Skeletal muscle tissue (tissue), 3 donors: ENCODE measurements at regions not wholly inside any gene's neighbourhood (a gene's known extent, or its start where the extent isn't known, plus 50 kb on each side); places are given as distances from the start of the nearest gene placed in this dataset.

ENCODE experiments used
- H3K27ac ChIP-seq: one replicate; pipeline ENCODE4 v1.7.0; 2013; ENCODE audit warnings: mild to moderate bottlenecking, low read depth, low read length, inconsistent platforms
- H3K27me3 ChIP-seq, 3 donors: one replicate each; pipeline ENCODE4 v1.7.0; 2013; ENCODE audit warnings: low read length in 3 of 3; ENCODE audit not compliant: control insufficient read depth in 3 of 3, insufficient read depth in 3 of 3
- H3K36me3 ChIP-seq, 3 donors: one replicate each; pipeline ENCODE4 v1.7.0; 2013; ENCODE audit warnings: low read length in 3 of 3; ENCODE audit not compliant: control insufficient read depth in 3 of 3, insufficient read depth in 3 of 3
- H3K4me1 ChIP-seq, 3 donors: one replicate each; pipeline ENCODE4 v1.7.0; 2013; ENCODE audit warnings: low read length in 3 of 3, mild to moderate bottlenecking in 3 of 3; ENCODE audit not compliant: control insufficient read depth in 3 of 3, insufficient read depth in 3 of 3
- H3K4me3 ChIP-seq, 3 donors: one replicate each; pipeline ENCODE4 v1.7.0; 2013; ENCODE audit warnings: low read length in 3 of 3
- H3K9ac ChIP-seq, 3 donors: one replicate each; pipeline ENCODE4 v1.7.0; 2013; ENCODE audit warnings: low read length in 3 of 3, mild to moderate bottlenecking in 3 of 3, moderate library complexity in 2 of 3, low read depth in 1 of 3
- H3K9me3 ChIP-seq, 3 donors: one replicate each; pipeline ENCODE4 v1.7.0; 2013; ENCODE audit warnings: low read length in 3 of 3; ENCODE audit not compliant: control insufficient read depth in 3 of 3
- donor health status: Osteomylitis.

DNA sequence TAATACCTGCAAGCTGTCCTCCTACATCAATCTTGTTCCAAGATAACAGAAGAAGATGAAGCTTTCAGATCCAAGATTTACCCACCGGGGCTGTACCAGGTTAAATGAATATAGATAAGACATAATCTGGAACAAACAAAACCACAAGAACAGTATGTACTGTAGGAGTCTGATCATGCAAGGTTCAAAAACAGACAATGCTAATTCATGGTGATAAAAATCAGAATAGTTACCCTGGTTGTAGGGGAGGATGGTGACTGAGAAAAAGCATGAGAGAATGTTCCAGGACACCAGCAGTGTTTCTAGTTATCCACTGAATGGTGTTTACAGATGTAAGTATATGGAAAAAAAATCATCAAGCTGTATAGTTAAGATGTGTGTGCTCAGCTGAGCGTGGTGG lies 211.6 kb upstream of the TBL1X start:
- H3K27me3 ChIP-seq, result no peaks in the 10 kb centered on the region
- peaks cover 0 to 2% (median 0%) of the 10 kb centered on the region in 3 donors for H3K9me3 ChIP-seq
- H3K9ac ChIP-seq, result no peak overlapping the region
- no peaks in the 10 kb centered on the region for H3K36me3 ChIP-seq
- no peak overlapping the region for H3K27ac ChIP-seq
- H3K4me1 ChIP-seq, result no peaks in the 10 kb centered on the region
- H3K4me3 ChIP-seq, result no peak overlapping the region

DNA sequence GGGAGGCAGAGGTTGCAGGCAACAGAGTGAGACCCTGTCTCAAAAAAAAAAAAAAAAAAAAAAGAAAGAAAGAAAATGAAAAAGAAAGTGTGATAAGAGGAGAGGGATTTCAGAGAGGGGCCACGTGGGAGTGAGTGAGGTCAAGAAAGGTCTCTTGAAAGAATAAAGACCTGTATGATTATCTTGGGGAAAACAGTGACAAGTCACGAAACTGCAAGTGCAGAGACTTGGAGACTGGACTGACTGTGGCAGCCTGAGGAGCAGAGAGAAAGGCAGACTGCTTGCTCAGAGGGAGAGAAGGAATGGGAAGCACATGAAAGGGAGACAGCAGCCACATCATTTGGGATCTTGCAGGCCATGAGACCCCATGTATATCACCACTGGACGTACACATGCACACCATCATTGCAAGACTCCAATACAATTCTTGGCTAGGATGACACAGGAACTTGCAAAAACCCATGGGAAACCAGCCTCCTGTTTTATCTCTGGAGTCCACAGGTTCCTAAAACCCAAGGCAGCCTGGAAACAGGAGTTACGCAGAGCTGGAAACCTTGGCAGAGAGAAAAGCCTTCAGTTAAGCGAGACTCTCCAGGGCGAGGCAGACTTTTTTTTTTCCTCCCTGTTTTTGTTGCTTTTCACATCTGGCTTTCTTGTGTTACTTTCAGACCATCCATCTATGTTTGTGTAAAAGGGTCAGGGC lies 207.0 kb upstream of the TBL1X start:
- Histone ChIP-seq H3K27ac (no peak overlapping the region), H3K4me1 (no peaks in the 10 kb centered on the region), H3K36me3 (no peaks in the 10 kb centered on the region), H3K9me3 (no peaks in the 10 kb centered on the region), H3K27me3 (no peaks in the 10 kb centered on the region), H3K9ac (no peak overlapping the region), H3K4me3 (no peak overlapping the region)

DNA sequence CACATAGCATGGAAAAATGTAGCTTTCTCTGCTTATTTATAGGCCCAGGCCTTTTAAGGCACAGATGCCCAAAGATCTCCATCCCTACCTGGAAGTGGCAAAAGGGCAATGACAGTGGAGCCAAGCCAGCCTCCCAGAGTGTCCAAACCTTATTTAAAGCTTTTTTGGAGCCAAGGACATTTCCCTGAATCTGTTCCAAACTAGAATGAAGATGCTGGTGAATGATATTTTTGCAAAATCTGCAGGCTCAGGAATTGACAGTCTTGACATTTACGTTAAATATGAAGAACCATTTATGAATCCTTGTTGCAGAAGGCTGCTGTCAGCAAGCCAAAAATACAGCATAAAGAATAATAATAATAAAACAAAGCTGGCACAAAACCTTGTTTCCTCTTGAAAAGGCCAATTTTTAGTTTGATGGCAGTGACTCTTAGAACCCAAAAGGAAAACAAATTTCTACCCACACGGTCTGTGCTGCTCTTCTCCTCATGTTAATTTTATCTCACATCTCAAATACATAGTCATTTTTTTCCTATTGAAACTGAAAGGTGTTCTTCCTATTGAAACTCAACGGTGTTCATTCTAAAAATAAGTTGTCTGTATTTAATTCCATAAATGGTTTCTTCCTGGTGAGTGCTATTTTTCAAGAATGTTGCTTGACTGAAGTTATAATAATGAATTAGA lies 206.3 kb upstream of the TBL1X start:
- Histone ChIP-seq H3K4me1 (no peaks in the 10 kb centered on the region), H3K36me3 (no peaks in the 10 kb centered on the region), H3K4me3 (no peak overlapping the region), H3K9me3 (no peaks in the 10 kb centered on the region), H3K27me3 (no peaks in the 10 kb centered on the region), H3K27ac (no peak overlapping the region), H3K9ac (no peak overlapping the region)

DNA sequence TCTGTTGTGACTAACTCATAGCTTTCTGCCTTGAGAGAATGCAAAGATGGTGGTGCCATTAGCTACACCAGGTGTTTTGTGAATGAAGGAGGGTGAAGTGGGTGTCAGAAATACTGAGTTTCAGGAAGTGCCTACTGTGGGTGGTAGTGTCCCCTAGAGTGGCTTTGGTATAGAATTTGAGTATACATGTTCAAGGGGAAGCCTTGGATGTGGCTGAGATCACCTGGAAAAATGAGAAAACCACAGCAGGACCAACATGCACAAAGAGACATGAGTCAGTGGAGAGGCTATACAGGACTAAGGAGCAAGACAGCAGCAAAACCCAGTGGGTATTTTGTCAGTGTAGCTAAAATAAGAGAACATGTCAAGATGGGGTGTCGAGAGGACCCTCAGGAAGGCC lies 204.3 kb upstream of the TBL1X start:
- Histone ChIP-seq H3K9ac (no peak overlapping the region), H3K9me3 (no peaks in the 10 kb centered on the region), H3K27ac (no peak overlapping the region), H3K36me3 (no peaks in the 10 kb centered on the region), H3K4me1 (no peaks in the 10 kb centered on the region), H3K4me3 (no peak overlapping the region), H3K27me3 (no peaks in the 10 kb centered on the region)

DNA sequence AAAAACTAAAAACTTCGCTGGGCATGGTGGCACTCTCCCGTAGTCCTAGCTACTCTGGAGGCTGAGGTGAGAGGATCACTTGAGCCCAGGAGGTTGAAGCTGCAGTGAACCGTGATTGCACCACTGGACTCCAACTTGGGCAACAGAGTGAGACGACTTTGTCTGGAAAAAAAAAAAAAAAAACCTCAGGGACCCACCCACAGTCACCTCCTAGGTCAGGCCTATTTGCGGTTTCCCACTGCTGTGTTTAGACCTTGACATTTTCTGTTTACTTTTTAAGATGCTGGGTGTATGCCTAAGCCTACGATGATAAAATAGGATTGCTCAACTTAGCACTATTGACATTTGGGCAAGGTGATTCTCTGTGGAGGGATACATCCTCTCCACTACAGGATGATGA lies 197.4 kb upstream of the TBL1X start:
- no peaks in the 10 kb centered on the region for H3K9me3 ChIP-seq
- no peaks in the 10 kb centered on the region for H3K4me1 ChIP-seq
- H3K27ac ChIP-seq, result no peak overlapping the region
- H3K36me3 ChIP-seq, result no peaks in the 10 kb centered on the region
- H3K4me3 ChIP-seq, result no peak overlapping the region
- H3K9ac ChIP-seq, result no peak overlapping the region
- no peaks in the 10 kb centered on the region for H3K27me3 ChIP-seq

- Histone ChIP-seq H3K36me3 (no peaks in the 10 kb centered on the region), H3K27ac (no peak overlapping the region), H3K9me3 (no peaks in the 10 kb centered on the region), H3K4me1 (no peaks in the 10 kb centered on the region), H3K4me3 (no peak overlapping the region), H3K9ac (no peak overlapping the region), H3K27me3 (no peaks in the 10 kb centered on the region)
Measured at GRCh38 chrX:9269134-9269533, 195.7 kb upstream of the TBL1X start.

- H3K36me3 ChIP-seq, result no peaks in the 10 kb centered on the region
- no peak overlapping the region for H3K27ac ChIP-seq
- H3K9me3 ChIP-seq, result no peaks in the 10 kb centered on the region
- H3K4me1 ChIP-seq, result no peaks in the 10 kb centered on the region
- H3K27me3 ChIP-seq, result no peaks in the 10 kb centered on the region
- H3K9ac ChIP-seq, result no peak overlapping the region
- no peak overlapping the region for H3K4me3 ChIP-seq
Measured at GRCh38 chrX:9271789-9272525, 192.9 kb upstream of the TBL1X start.

GRCh38 chrX:9273744-9274143 lies 191.1 kb upstream of the TBL1X start:
- Histone ChIP-seq H3K4me3 (no peak overlapping the region), H3K4me1 (no peaks in the 10 kb centered on the region), H3K9me3 (no peaks in the 10 kb centered on the region), H3K36me3 (no peaks in the 10 kb centered on the region), H3K9ac (no peak overlapping the region), H3K27me3 (no peaks in the 10 kb centered on the region), H3K27ac (no peak overlapping the region)

- Histone ChIP-seq H3K27me3 (no peaks in the 10 kb centered on the region), H3K36me3 (no peaks in the 10 kb centered on the region), H3K27ac (no peak overlapping the region), H3K4me3 (no peak overlapping the region), H3K9me3 (no peaks in the 10 kb centered on the region), H3K4me1 (no peaks in the 10 kb centered on the region), H3K9ac (no peak overlapping the region)
Measured at GRCh38 chrX:9278475-9279233, 186.2 kb upstream of the TBL1X start.

DNA sequence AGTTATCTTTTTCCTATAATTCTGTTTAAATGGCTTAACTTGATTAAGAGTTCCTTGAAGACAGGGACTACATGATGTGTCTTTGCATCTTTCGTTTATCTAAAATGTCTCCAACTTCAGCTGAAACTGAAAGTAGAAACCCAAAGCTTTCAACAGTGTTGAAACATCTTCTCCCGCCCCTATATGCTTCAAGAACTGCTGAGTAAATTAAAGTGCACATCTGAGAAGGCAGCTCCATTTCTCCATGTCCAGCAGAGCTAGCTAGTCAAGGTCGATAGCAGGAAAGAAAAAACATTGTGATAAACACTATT lies 185.7 kb upstream of the TBL1X start:
- Histone ChIP-seq H3K4me3 (no peak overlapping the region), H3K4me1 (no peaks in the 10 kb centered on the region), H3K27me3 (no peaks in the 10 kb centered on the region), H3K9ac (no peak overlapping the region), H3K36me3 (no peaks in the 10 kb centered on the region), H3K9me3 (no peaks in the 10 kb centered on the region), H3K27ac (no peak overlapping the region)
